Left renal pelvis (tissue), 4 donors: ENCODE measurements at regions not wholly inside any gene's neighbourhood (a gene's known extent, or its start where the extent isn't known, plus 50 kb on each side); places are given as distances from the start of the nearest gene placed in this dataset.
"Not testable (repeated sequence)": the region's sequence is repeated elsewhere in the genome, so short reads cannot be mapped to it uniquely, and the experiment has no call there.

ENCODE experiments used
- DNase-seq, 4 donors: peaks; one replicate each; pipeline ENCODE4 v3.0.0-alpha.2; 2013; ENCODE audit warnings: low read depth in 4 of 4, low spot score in 3 of 4

GRCh38 chr6:170151804-170152123, 139.1 kb downstream of the DLL1 start:
- no peak for DNase-seq

DNA sequence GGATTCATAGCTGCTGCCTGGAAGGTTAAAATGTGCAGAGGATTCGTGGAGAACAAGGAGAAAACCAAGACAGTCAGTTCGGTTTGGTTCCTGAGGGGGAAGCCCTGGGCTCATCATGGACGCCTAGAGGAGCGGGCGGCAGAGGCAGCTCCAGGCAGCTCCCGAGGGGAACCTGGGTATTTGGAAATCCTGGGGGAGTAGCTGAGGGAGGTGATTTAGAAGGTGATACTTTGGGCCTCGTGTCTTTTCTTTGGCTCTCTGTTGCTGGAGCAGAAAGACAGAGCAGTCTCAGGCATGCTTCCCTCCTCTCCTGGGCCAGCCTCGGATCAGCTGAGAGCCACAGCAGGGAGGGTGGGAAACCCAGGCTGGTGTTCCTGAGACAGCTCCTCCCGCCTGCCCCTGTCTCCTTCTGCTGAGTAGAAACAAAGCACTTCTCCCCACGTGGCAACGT, 139.5 kb downstream of the DLL1 start:
- DNase-seq: no peak

DNA sequence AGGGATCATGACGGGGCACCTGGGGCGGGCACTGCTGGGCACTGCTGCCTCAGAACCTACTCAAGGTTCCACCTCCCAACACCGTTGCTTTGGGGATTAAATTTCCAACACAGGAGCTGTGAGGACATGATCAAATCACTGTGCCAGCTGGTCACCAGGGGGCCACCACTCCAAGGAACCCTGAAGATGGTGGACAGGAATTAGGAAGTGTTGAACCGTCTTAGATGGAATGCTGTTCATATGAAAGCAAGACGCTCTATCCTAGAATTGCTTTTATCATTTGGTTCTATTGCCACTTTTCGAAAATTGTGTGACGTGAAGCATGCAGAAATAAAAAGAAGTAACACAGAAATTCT, 140.3 kb downstream of the DLL1 start:
- DNase-seq: no peak

GRCh38 chr6:170149681-170150589, 140.9 kb downstream of the DLL1 start:
- no peak for DNase-seq

GRCh38 chr6:170148709-170149470, 142.0 kb downstream of the DLL1 start:
- no peak for DNase-seq

- no peak for DNase-seq
Observed at GRCh38 chr6:170147832-170148708, 142.8 kb downstream of the DLL1 start.

DNA sequence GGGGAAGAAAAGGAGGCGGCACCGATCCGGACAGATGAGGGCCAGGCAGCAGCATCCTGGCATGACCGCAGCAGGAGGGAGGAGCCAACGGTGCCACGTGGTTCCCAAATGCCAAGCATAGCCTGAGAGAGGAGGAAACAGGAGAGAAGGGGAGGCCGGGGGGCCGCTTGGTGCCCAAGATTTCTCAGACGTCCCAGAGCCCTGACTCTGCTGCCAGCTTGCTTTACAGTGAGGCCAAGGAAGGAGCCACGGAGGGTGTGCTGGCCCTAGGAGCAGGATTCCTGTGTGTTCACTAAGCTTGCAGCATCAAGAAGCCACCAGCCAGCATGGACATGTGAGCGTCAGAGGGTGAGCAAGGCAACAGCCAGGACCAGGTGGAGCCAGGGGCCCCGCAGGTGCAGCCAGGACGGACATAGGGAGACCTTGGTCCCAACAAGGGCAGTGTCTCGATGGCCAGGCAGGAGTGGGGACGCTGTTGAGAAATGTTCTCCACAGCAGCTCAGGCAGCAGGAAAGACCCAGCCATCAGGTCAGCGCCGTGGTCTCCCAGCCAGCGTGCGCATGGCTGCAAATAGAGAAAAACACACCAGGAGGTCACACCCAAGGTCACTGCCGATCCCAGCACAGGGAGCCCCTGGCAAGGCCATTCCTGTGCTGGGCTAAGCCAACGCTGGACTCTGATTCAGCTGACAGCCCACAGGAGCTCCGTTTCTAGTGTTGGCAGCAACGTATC, 143.7 kb downstream of the DLL1 start:
- no peak for DNase-seq

DNA sequence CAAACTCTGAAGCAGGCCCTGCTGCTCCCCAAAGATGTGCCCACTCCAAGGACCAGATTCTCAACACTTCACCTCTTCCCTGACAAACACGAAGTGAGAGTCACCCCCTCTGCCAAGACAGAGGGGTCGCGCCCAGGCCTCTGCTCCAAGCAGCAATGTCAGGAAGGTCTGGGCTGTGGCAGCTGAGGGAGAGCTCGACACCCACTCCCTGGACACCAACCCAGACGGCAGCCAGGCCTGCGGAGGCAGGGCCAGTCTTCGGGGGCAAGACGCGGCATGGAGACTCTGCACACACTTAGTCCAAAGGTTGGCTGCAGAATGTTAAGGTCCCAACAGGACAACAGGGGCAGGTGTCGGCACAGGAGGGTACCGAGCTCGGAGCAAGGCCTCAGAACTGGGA, 144.2 kb downstream of the DLL1 start:
- no peak for DNase-seq

DNA sequence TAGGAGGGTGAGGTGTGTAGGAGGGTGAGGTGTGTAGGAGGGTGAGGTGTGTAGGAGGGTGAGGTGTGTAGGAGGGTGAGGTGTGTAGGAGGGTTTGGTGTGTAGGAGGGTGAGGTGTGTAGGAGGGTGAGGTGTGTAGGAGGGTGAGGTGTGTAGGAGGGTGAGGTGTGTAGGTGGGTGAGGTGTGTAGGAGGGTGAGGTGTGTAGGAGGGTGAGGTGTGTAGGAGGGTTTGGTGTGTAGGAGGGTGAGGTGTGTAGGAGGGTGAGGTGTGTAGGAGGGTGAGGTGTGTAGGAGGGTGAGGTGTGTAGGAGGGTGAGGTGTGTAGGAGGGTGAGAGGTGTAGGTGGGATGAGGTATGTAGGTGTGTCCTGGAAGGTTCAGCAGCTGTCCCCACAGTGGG, 144.7 kb downstream of the DLL1 start:
- not testable (repeated sequence) for DNase-seq

DNA sequence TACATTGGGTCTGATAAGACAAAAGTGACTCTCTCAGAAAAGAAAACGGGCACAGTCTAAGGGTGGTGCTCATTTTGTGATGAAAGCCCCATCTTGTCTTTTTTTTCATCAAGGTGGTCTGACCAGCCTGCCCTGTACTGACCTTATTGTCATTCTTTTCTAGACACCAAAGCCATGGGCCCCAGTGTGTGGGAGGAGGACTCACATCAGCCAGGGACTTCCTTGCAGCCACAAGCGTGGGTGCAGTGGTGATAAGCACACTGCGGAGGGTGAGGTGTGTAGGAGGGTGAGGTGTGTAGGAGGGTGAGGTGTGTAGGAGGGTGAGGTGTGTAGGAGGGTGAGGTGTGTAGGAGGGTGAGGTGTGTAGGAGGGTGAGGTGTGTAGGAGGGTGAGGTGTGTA, 145.2 kb downstream of the DLL1 start:
- not testable (repeated sequence) for DNase-seq

GRCh38 chr6:170145272-170145592, 145.6 kb downstream of the DLL1 start:
- no peak for DNase-seq

DNA sequence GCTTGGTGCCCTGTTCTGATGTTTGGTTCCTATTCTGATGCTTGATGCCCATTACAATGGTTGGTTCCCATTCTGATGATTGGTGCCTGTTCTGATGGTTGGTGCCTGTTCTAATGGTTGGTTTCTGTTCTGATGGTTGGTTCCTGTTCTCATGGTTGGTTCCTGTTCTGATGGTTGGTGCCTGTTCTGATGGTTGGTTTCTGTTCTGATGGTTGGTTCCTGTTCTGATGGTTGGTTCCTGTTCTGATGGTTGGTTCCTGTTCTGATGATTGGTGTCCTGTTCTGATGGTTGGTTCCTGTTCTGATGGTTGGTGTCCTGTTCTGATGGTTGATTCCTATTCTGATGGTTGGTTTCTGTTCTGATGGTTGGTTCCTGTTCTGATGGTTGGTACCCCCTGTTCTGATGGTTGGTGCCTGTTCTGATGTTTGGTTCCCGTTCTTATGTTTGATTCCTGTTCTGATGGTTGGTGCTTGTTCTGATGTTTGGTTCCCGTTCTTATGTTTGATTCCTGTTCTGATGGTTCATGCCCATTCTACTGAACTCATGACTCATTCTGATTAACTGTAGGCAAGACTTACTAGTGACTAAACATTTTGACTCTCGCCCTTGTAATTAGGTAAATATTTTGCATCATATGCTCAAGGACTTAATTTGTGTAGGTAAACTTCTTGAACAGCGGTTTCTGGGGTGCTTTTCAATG, 146.2 kb downstream of the DLL1 start:
- DNase-seq: no peak

DNA sequence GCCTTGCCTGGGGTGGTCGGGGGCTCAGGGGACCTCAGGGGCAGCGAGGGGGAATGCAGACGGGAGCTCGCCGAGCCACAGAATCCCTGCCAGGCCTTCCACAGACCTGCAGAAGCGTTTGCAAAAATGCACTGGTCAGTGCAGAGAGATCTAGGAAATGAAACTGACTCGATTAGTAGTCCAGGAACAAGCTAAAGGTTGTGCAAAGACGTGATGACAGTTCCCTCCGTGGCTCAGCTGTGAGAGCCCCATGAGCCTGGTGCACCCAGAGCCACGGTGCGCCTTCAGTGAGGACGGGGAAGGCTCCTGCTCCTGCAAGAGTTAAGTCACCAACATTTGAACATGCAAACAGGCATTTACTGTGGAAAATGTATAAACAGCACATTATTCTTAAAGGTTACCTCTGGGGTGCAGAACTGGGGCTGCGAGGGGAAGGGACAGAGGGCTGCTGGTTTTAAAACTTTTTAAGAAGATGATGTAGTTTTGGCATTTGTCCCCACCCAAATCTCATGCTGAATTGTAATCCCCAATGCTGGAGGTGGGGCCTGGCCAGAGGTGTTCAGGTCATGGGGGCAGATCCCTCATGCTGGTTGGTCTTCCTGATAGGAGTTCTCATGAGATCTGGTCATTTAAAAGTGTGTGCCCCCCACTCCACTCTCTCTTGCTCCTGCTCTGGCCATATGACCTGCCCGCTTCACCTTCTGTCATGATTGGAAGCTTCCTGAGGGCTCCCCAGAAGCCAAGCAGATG, 147.3 kb downstream of the DLL1 start:
- no peak for DNase-seq

- no peak for DNase-seq
Observed at GRCh38 chr6:170142559-170142958, 148.3 kb downstream of the DLL1 start.

- DNase-seq: not testable (repeated sequence)
Observed at GRCh38 chr6:170141061-170141460, 149.8 kb downstream of the DLL1 start.

- no peak for DNase-seq
Observed at GRCh38 chr6:170140129-170140528, 150.7 kb downstream of the DLL1 start.

DNA sequence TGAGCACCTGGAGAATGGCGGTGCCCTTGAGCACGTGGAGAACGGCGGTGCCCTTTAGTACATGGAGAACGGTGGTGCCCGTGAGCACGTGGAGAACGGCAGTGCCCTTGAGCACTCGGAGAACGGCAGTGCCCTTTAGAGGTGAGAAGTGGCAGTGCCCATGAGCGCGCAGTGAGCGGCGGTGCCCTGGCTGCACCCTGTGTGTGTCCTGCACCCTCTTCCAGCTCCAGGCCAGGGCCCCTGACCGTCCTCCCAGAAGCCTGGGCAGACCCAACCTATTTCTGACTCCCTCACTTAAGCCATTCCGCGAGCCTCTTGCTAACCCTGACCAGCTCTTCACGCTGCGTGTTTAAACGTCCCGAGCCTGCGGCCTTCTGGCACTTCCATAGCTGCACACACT, 151.3 kb downstream of the DLL1 start:
- no peak for DNase-seq

GRCh38 chr6:170139046-170139445, 151.8 kb downstream of the DLL1 start:
- not testable (repeated sequence) for DNase-seq
